ENCODE measurements at regions not wholly inside any gene's neighbourhood (a gene's known extent, or its start where the extent isn't known, plus 50 kb on each side); places are given as distances from the start of the nearest gene placed in this dataset.

DNA sequence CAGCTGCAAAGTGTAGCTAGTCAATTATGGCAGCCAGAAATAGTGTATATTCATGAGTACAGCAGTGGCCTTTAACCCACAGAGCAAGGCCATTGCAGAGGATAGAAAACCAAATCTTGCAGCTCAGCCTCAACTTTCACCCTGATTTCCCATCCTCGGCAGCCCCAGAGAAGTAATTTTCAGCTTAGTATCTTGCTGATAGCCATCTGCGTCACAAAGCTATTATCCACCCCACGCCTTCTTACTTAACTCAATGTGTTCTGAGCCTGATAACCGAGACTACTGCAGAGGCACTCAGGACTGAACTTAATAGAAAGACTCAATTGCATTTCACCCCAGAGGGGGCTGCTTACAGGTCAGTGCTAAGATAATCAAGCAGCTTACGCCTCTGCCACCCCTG lies 174.5 kb upstream of the MAOA start:
- Histone ChIP-seq H2AFZ (ENCODE audit: low read length) (no peak overlapping the region), H3K4me2 (ENCODE audit: extremely low read depth, insufficient read depth, low read length) (no peak overlapping the region), H3K9ac (ENCODE audit: insufficient read depth, low read length) (no peak overlapping the region), H3K79me2 (ENCODE audit: control insufficient read depth, insufficient read depth, low read length) (no peaks in the 10 kb centered on the region), H3K36me3 (ENCODE audit: control insufficient read depth, insufficient read depth, low read length) (no peaks in the 10 kb centered on the region), H3K4me3 (replicated peaks in 1 of 4; ENCODE audit: control extremely low read depth in 1 of 4, insufficient read depth in 1 of 4, low read depth in 3 of 4, low read length in 4 of 4) (no peak overlapping the region), H3K9me3 (ENCODE audit: control insufficient read depth, insufficient read depth, low read depth, low read length) (no peaks in the 10 kb centered on the region), H4K20me1 (ENCODE audit: control insufficient read depth, extremely low read depth, insufficient read depth, low read length) (no peaks in the 10 kb centered on the region), H3K27ac (ENCODE audit: insufficient read depth, low read length) (no peak overlapping the region), H3K27me3 (ENCODE audit: control insufficient read depth, insufficient read depth, low read length) (no peaks in the 10 kb centered on the region), H3K4me1 (ENCODE audit: control insufficient read depth, extremely low read depth, insufficient read depth, low read length) (no peaks in the 10 kb centered on the region)
- TF ChIP-seq EZH2 (IDR thresholded peaks at IDR 0.05; ENCODE audit: low read length, missing control alignments) = no peak
- TF ChIP-seq, protein P1, sequence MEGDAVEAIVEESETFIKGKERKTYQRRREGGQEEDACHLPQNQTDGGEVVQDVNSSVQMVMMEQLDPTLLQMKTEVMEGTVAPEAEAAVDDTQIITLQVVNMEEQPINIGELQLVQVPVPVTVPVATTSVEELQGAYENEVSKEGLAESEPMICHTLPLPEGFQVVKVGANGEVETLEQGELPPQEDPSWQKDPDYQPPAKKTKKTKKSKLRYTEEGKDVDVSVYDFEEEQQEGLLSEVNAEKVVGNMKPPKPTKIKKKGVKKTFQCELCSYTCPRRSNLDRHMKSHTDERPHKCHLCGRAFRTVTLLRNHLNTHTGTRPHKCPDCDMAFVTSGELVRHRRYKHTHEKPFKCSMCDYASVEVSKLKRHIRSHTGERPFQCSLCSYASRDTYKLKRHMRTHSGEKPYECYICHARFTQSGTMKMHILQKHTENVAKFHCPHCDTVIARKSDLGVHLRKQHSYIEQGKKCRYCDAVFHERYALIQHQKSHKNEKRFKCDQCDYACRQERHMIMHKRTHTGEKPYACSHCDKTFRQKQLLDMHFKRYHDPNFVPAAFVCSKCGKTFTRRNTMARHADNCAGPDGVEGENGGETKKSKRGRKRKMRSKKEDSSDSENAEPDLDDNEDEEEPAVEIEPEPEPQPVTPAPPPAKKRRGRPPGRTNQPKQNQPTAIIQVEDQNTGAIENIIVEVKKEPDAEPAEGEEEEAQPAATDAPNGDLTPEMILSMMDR (conservative IDR thresholded peaks at IDR 0.05 in 1 of 2, IDR thresholded peaks at IDR 0.05 in 1 of 2; ENCODE audit: low read depth in 1 of 2, low read length in 2 of 2) = no peak
- DNase-seq (ENCODE audit: low read depth in 2 of 2) = no peak

DNA sequence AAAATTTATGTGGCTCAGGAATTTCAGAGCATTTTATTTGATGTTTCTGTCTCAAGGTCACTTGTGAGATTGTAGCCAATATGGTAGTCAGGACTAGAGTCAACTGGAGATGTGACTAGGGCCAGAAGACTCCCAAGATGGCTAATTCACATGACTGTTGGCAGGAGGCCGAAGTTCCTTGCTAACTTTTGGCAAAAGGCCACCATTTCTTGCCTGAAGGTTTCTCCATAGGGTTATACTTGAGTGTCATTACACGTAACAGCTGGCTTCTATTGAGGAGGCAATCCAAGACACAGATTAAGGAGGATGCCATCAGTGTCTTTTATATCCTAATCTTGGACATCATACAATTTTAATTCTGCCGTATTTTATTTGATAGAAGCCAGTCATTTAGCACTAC lies 162.3 kb upstream of the MAOA start:
- Histone ChIP-seq H3K79me2 (ENCODE audit: control insufficient read depth, insufficient read depth, low read length) (no peaks in the 10 kb centered on the region), H4K20me1 (ENCODE audit: control insufficient read depth, extremely low read depth, insufficient read depth, low read length) (no peaks in the 10 kb centered on the region), H3K27ac (ENCODE audit: insufficient read depth, low read length) (no peak overlapping the region), H3K36me3 (ENCODE audit: control insufficient read depth, insufficient read depth, low read length) (no peaks in the 10 kb centered on the region), H3K4me3 (replicated peaks in 1 of 4; ENCODE audit: control extremely low read depth in 1 of 4, insufficient read depth in 1 of 4, low read depth in 3 of 4, low read length in 4 of 4) (no peak overlapping the region), H3K4me1 (ENCODE audit: control insufficient read depth, extremely low read depth, insufficient read depth, low read length) (no peaks in the 10 kb centered on the region), H2AFZ (ENCODE audit: low read length) (no peak overlapping the region), H3K9me3 (ENCODE audit: control insufficient read depth, insufficient read depth, low read depth, low read length) (no peaks in the 10 kb centered on the region), H3K27me3 (ENCODE audit: control insufficient read depth, insufficient read depth, low read length) (no peaks in the 10 kb centered on the region), H3K4me2 (ENCODE audit: extremely low read depth, insufficient read depth, low read length) (no peak overlapping the region), H3K9ac (ENCODE audit: insufficient read depth, low read length) (no peak overlapping the region)
- TF ChIP-seq, protein P1 (conservative IDR thresholded peaks at IDR 0.05 in 1 of 2, IDR thresholded peaks at IDR 0.05 in 1 of 2; ENCODE audit: low read depth in 1 of 2, low read length in 2 of 2) = no peak
- TF ChIP-seq EZH2 (IDR thresholded peaks at IDR 0.05; ENCODE audit: low read length, missing control alignments) = no peak
- peak in 1 of 2 donors; percentile 3 for DNase-seq (ENCODE audit: low read depth in 2 of 2)

DNA sequence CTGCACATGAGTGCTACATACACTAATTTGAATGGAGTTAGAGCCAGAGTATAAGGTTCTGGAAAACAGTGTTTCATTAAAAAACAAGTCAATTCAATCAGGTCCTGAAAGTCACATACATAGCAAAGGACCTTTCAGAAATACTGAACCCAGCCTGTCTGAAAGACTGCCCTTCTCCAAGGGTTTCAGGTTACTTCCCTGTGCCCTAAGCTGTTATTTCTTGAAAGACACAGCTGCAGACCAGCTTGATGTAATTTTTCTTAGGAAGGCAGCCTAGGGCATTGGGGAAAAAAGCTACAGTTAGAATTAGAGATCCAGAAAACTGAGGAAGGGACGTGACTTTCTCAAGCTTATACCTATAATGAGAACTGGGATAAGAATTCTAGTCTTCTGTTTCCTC lies 155.9 kb upstream of the MAOA start:
- no peaks in the 10 kb centered on the region for H3K9me3 ChIP-seq (ENCODE audit: control insufficient read depth, insufficient read depth, low read depth, low read length)
- H4K20me1 ChIP-seq (ENCODE audit: control insufficient read depth, extremely low read depth, insufficient read depth, low read length) = no peaks in the 10 kb centered on the region
- H3K4me3 ChIP-seq (replicated peaks in 1 of 4; ENCODE audit: control extremely low read depth in 1 of 4, insufficient read depth in 1 of 4, low read depth in 3 of 4, low read length in 4 of 4) = no peak overlapping the region
- H3K79me2 ChIP-seq (ENCODE audit: control insufficient read depth, insufficient read depth, low read length) = no peaks in the 10 kb centered on the region
- no peak for DNase-seq (ENCODE audit: low read depth in 2 of 2)
- H2AFZ ChIP-seq (ENCODE audit: low read length) = no peak overlapping the region
- no peak overlapping the region for H3K9ac ChIP-seq (ENCODE audit: insufficient read depth, low read length)
- H3K4me2 ChIP-seq (ENCODE audit: extremely low read depth, insufficient read depth, low read length) = no peak overlapping the region
- H3K27me3 ChIP-seq (ENCODE audit: control insufficient read depth, insufficient read depth, low read length) = no peaks in the 10 kb centered on the region
- no peaks in the 10 kb centered on the region for H3K4me1 ChIP-seq (ENCODE audit: control insufficient read depth, extremely low read depth, insufficient read depth, low read length)
- TF ChIP-seq, protein P1 (conservative IDR thresholded peaks at IDR 0.05 in 1 of 2, IDR thresholded peaks at IDR 0.05 in 1 of 2; ENCODE audit: low read depth in 1 of 2, low read length in 2 of 2) = no peak
- TF ChIP-seq EZH2 (IDR thresholded peaks at IDR 0.05; ENCODE audit: low read length, missing control alignments) = no peak
- no peak overlapping the region for H3K27ac ChIP-seq (ENCODE audit: insufficient read depth, low read length)
- H3K36me3 ChIP-seq (ENCODE audit: control insufficient read depth, insufficient read depth, low read length) = no peaks in the 10 kb centered on the region
